NOMO-1 (cell line): ENCODE measurements at regions not wholly inside any gene's neighbourhood (a gene's known extent, or its start where the extent isn't known, plus 50 kb on each side); places are given as distances from the start of the nearest gene placed in this dataset.
"Not testable (repeated sequence)": the region's sequence is repeated elsewhere in the genome, so short reads cannot be mapped to it uniquely, and the experiment has no call there.

Source experiments
- DNase-seq, 2 experiments: peaks; one replicate each; lab custom pipeline; 2025; ENCODE audit not compliant: unreplicated experiment in 2 of 2; lab: John Stamatoyannopoulos, UW

- no peak for DNase-seq
Measured at GRCh38 chr6:112910256-112910655, 563.1 kb downstream of the RFPL4B start.

GRCh38 chr6:112911959-112912358 lies 564.8 kb downstream of the RFPL4B start:
- no peak for DNase-seq

GRCh38 chr6:112912416-112913101 lies 565.4 kb downstream of the RFPL4B start:
- no peak for DNase-seq

GRCh38 chr6:112919744-112920143 lies 572.6 kb downstream of the RFPL4B start:
- not testable (repeated sequence) for DNase-seq

- no peak for DNase-seq
Measured at GRCh38 chr6:112920994-112921393, 573.9 kb downstream of the RFPL4B start.

- DNase-seq: no peak
Measured at GRCh38 chr6:112923940-112924587, 576.9 kb downstream of the RFPL4B start.

GRCh38 chr6:112925702-112926101 lies 578.6 kb downstream of the RFPL4B start:
- no peak for DNase-seq

GRCh38 chr6:112927641-112928320 lies 580.7 kb downstream of the RFPL4B start:
- DNase-seq: no peak

- DNase-seq: no peak
Measured at GRCh38 chr6:112929641-112930040, 582.5 kb downstream of the RFPL4B start.

- no peak for DNase-seq
Measured at GRCh38 chr6:112931832-112932231, 584.7 kb downstream of the RFPL4B start.

- no peak for DNase-seq
Measured at GRCh38 chr6:112933947-112934346, 586.8 kb downstream of the RFPL4B start.

GRCh38 chr6:112934433-112935327 lies 587.5 kb downstream of the RFPL4B start:
- no peak for DNase-seq

- no peak for DNase-seq
Measured at GRCh38 chr6:112935402-112936078, 588.4 kb downstream of the RFPL4B start.

- no peak for DNase-seq
Measured at GRCh38 chr6:112936079-112936472, 588.9 kb downstream of the RFPL4B start.

- DNase-seq: no peak
Measured at GRCh38 chr6:112936504-112936903, 589.4 kb downstream of the RFPL4B start.

- not testable (repeated sequence) for DNase-seq
Measured at GRCh38 chr6:112937690-112938089, 590.6 kb downstream of the RFPL4B start.

- no peak for DNase-seq
Measured at GRCh38 chr6:112938650-112939049, 591.5 kb downstream of the RFPL4B start.

GRCh38 chr6:112939563-112939962 lies 592.4 kb downstream of the RFPL4B start:
- DNase-seq: no peak

GRCh38 chr6:112941613-112942012 lies 594.5 kb downstream of the RFPL4B start:
- no peak for DNase-seq

GRCh38 chr6:112946051-112946450 lies 598.9 kb downstream of the RFPL4B start:
- DNase-seq: no peak
